NT2/D1 (cell line): ENCODE measurements at regions not wholly inside any gene's neighbourhood (a gene's known extent, or its start where the extent isn't known, plus 50 kb on each side); places are given as distances from the start of the nearest gene placed in this dataset.

Experiments
- SUZ12 ChIP-seq: IDR thresholded peaks from 2 replicates; pipeline ENCODE4 v1.6.1; 2011; ENCODE audit not compliant: insufficient read length, insufficient read depth; ENCODE audit errors: extremely low read depth
- YY1 ChIP-seq: IDR thresholded peaks from 2 replicates; pipeline ENCODE4 v1.6.1; 2011; ENCODE audit not compliant: insufficient read length, insufficient read depth
- ZNF274 ChIP-seq: IDR thresholded peaks from 2 replicates; pipeline ENCODE4 v1.6.1; 2011; ENCODE audit warnings: mild to moderate bottlenecking, low read depth, low read length

GRCh38 chr4:19880206-19880605 is 371.5 kb upstream of the SLIT2 start:
- TF ChIP-seq SUZ12 (no peak), ZNF274 (no peak), YY1 (no peak)
